ENCODE measurements at regions not wholly inside any gene's neighbourhood (a gene's known extent, or its start where the extent isn't known, plus 50 kb on each side); places are given as distances from the start of the nearest gene placed in this dataset.

DNA sequence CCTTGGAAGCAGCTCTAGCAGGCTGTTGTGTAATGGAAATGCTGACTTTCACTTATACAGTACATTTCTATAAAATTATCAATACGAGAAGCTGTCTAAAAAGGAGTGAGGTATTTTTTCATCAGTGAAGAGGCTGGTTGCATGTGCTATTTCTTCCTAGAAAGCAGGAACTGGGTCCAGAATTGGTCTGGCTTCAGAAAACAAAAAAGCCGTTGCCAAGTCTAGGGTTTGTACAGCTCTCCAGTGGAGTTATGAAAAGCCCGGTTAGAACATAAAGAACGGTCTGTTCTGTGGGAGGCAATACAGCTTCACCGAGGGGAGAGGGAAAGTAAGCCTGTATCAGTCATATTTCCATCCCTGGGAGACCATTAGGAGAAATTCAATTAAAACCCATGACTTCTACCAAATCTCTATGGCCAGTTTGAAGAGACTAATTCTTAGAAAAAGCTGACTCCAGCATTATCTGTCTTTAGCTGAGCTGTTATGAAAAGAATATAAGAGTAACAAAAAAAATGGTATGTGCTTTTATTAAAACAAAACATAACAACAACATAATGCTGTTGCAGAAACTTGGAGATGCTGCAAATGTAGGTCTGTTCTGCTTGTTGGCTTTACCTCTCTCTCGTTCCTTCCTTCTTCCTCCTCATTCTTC lies 217.0 kb downstream of the CMPK2 start:
- Histone ChIP-seq H3K4me1 (replicated peaks in 1 of 4; ENCODE audit: control insufficient read depth in 3 of 4, insufficient read depth in 4 of 4, low read length in 3 of 4) (no peaks in the 10 kb centered on the region), H3K18ac (ENCODE audit: extremely low read depth, low read length) (no peak overlapping the region), H2BK120ac (replicated peaks; ENCODE audit: low read depth, low read length) (no peak overlapping the region), H3K9me3 (ENCODE audit: insufficient read depth in 2 of 2, low read depth in 1 of 2, low read length in 1 of 2) (no peaks in the 10 kb centered on the region), H3K36me3 (ENCODE audit: control insufficient read depth in 2 of 4, insufficient read depth in 4 of 4, low read length in 3 of 4) (no peaks in the 10 kb centered on the region), H3K23me2 (ENCODE audit: low read depth, low read length) (no peaks in the 10 kb centered on the region), H3K56ac (replicated peaks; ENCODE audit: insufficient read length, low read depth, low read length) (no peak overlapping the region), H2AFZ (ENCODE audit: low read length) (no peak overlapping the region), H2BK5ac (ENCODE audit: low read depth, low read length) (no peak overlapping the region), H4K5ac (ENCODE audit: insufficient read length, low read depth, low read length) (no peak overlapping the region), H4K8ac (ENCODE audit: extremely low read depth, insufficient read depth, low read length) (no peak overlapping the region), H3K79me1 (ENCODE audit: low read depth, low read length) (no peaks in the 10 kb centered on the region), H3K4me3 (ENCODE audit: extremely low read depth in 1 of 4, insufficient read depth in 2 of 4, low read depth in 3 of 4, low read length in 4 of 4) (no peak overlapping the region), H2BK12ac (ENCODE audit: low read depth, low read length) (no peak overlapping the region), H4K91ac (replicated peaks; ENCODE audit: insufficient read length, low read length) (no peak overlapping the region), H3K14ac (ENCODE audit: insufficient read length) (no peak overlapping the region), H3K27me3 (replicated peaks in 1 of 4; ENCODE audit: control insufficient read depth in 3 of 4, extremely low read depth in 1 of 4, insufficient read depth in 3 of 4, low read length in 3 of 4) (no peaks in the 10 kb centered on the region), H2AK5ac (ENCODE audit: low read depth, low read length) (no peak overlapping the region), H3K4ac (replicated peaks; ENCODE audit: insufficient read length, low read depth, low read length) (no peak overlapping the region), H4K20me1 (replicated peaks in 1 of 2; ENCODE audit: control insufficient read depth in 1 of 2, insufficient read depth in 2 of 2, low read length in 2 of 2) (no peaks in the 10 kb centered on the region), H3K4me2 (ENCODE audit: insufficient read depth in 1 of 2, low read depth in 2 of 2, low read length in 2 of 2) (no peak overlapping the region), H3K79me2 (ENCODE audit: control insufficient read depth in 1 of 2, insufficient read depth in 2 of 2, low read length in 2 of 2) (no peaks in the 10 kb centered on the region), H2BK15ac (ENCODE audit: low read length) (no peak overlapping the region), H3K27ac (ENCODE audit: low read depth, low read length) (no peak overlapping the region), H2BK20ac (ENCODE audit: low read length) (no peak overlapping the region), H3K23ac (ENCODE audit: insufficient read length) (no peak overlapping the region), H3K9ac (replicated peaks in 1 of 4; ENCODE audit: extremely low read depth in 1 of 4, low read depth in 3 of 4, low read length in 3 of 4) (no peak overlapping the region)
- TF ChIP-seq POLR2A (IDR thresholded peaks at IDR 0.05; ENCODE audit: control extremely low read depth in 1 of 2, low read depth in 2 of 2, low read length in 2 of 2), result no peak
- no peak for TF ChIP-seq SIX5 (IDR thresholded peaks at IDR 0.05; ENCODE audit: low read depth, low read length)
- TF ChIP-seq TEAD4 (IDR thresholded peaks at IDR 0.05; ENCODE audit: low read depth, low read length), result no peak
- TF ChIP-seq GTF2F1 (IDR thresholded peaks at IDR 0.05; ENCODE audit: borderline replicate concordance, low read depth, low read length), result no peak
- no peak for TF ChIP-seq JUN (IDR thresholded peaks at IDR 0.05; ENCODE audit: low read depth, low read length)
- TF ChIP-seq, protein P1, sequence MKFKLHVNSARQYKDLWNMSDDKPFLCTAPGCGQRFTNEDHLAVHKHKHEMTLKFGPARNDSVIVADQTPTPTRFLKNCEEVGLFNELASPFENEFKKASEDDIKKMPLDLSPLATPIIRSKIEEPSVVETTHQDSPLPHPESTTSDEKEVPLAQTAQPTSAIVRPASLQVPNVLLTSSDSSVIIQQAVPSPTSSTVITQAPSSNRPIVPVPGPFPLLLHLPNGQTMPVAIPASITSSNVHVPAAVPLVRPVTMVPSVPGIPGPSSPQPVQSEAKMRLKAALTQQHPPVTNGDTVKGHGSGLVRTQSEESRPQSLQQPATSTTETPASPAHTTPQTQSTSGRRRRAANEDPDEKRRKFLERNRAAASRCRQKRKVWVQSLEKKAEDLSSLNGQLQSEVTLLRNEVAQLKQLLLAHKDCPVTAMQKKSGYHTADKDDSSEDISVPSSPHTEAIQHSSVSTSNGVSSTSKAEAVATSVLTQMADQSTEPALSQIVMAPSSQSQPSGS (IDR thresholded peaks at IDR 0.05; ENCODE audit: low read length), result no peak
- no peak for TF ChIP-seq USF2 (IDR thresholded peaks at IDR 0.05; ENCODE audit: low read length)
- no peak for TF ChIP-seq MAFK (IDR thresholded peaks at IDR 0.05; ENCODE audit: low read depth, low read length)
- TF ChIP-seq RXRA (IDR thresholded peaks at IDR 0.05; ENCODE audit: insufficient read depth, low read depth, low read length), result no peak
- TF ChIP-seq ASH2L (IDR thresholded peaks at IDR 0.05; ENCODE audit: low read length), result no peak
- 90% methylated on average over 6 of the region's 6 CpGs; no CpG with 5 or more reads in 1 of the 2 experiments for WGBS, 2 experiments (ENCODE audit: extremely low coverage in 1 of 2, insufficient coverage in 1 of 2, insufficient read length in 1 of 2, insufficient replicate concordance in 2 of 2, low coverage in 1 of 2, low lambda C conversion rate in 2 of 2, missing lambda C conversion rate in 1 of 2)
- FAIRE-seq, result no peak
- ChIA-PET POLR2A (ENCODE audit: partially characterized antibody) (interaction anchor here (1.5 kb wide), 1 partner anchor 8 kb away, joined by 3 read pairs; no protein-coding TSS in a partner anchor), CTCF (ENCODE audit: partially characterized antibody) (interaction anchor here (1.2 to 1.9 kb wide), 2 partner anchors 11 to 154 kb away, joined by 3 to 7 read pairs; no protein-coding TSS in a partner anchor)
- DNase-seq (ENCODE audit: low read depth in 1 of 2, low spot score in 2 of 2), result no peak

Measured in H1 (cell line).